GM21390 (cell line): ENCODE measurements at regions not wholly inside any gene's neighbourhood (a gene's known extent, or its start where the extent isn't known, plus 50 kb on each side); places are given as distances from the start of the nearest gene placed in this dataset.

Source experiments
- ATAC-seq: cut with Tn5 transposase; IDR thresholded peaks from one replicate; pipeline ENCODE4 v1.9.1; 2021; ENCODE audit not compliant: unreplicated experiment

GRCh38 chr12:124504273-124505000, 63.0 kb downstream of the NCOR2 start:
- ATAC-seq, result no peak

- no peak for ATAC-seq
Observed at GRCh38 chr12:124503305-124503704, 64.1 kb downstream of the NCOR2 start.

GRCh38 chr12:124502379-124502778, 65.0 kb downstream of the NCOR2 start:
- no peak for ATAC-seq

DNA sequence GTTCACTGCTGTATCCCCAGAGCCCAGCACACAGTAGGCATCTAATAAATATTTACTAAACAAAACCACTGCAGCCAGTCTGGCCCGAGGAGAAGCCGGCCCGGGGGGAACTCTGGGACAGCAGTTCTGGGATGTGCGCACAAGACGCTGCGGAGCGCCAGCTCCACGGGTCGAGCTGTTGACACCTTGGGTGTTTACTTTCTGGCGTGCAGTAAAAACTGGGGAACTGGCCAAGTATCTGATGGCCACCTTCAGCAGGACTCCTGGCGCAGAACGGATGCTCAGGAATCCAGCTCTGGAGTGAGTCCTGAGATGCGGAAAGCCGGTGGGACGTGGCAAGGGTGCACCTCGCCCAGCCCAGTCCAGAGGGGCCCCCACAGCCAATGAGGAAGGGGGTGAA, 65.6 kb downstream of the NCOR2 start:
- no peak for ATAC-seq

GRCh38 chr12:124501112-124501561, 66.3 kb downstream of the NCOR2 start:
- no peak for ATAC-seq

GRCh38 chr12:124499898-124500244, 67.5 kb downstream of the NCOR2 start:
- ATAC-seq, result no peak

DNA sequence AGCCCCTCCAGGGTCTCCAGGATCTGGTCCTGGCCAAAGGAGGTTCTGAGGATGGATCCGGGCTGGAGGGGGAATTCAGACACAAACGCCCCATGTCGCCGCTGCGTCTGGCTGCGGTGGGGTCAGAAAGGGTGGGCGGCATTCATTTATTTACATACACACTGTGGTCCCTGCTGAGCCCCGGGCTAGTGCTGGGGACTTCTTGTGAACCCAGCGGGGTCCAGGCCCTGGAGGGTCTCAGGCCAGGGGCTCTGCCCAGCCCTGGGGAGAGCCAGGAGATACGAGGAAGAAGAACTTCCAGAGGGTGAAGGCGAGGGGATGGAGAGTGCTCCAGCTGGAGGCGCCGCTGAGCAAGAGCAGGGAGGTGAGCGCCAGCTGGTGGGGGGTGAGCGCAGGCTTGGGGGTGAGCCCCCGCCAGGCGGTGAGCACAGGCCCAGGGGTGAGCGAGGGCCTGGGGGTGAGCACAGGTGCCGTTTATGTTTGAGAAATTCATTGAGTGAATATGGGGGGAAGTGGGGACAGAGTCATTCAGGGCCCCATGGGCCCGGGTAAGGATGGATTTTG, 68.1 kb downstream of the NCOR2 start:
- ATAC-seq, result no peak

GRCh38 chr12:124498275-124499189, 68.9 kb downstream of the NCOR2 start:
- no peak for ATAC-seq

- ATAC-seq, result no peak
Observed at GRCh38 chr12:124497658-124498057, 69.8 kb downstream of the NCOR2 start.

- ATAC-seq, result no peak
Observed at GRCh38 chr12:124497039-124497438, 70.4 kb downstream of the NCOR2 start.

GRCh38 chr12:124496584-124496983, 70.8 kb downstream of the NCOR2 start:
- ATAC-seq, result no peak

DNA sequence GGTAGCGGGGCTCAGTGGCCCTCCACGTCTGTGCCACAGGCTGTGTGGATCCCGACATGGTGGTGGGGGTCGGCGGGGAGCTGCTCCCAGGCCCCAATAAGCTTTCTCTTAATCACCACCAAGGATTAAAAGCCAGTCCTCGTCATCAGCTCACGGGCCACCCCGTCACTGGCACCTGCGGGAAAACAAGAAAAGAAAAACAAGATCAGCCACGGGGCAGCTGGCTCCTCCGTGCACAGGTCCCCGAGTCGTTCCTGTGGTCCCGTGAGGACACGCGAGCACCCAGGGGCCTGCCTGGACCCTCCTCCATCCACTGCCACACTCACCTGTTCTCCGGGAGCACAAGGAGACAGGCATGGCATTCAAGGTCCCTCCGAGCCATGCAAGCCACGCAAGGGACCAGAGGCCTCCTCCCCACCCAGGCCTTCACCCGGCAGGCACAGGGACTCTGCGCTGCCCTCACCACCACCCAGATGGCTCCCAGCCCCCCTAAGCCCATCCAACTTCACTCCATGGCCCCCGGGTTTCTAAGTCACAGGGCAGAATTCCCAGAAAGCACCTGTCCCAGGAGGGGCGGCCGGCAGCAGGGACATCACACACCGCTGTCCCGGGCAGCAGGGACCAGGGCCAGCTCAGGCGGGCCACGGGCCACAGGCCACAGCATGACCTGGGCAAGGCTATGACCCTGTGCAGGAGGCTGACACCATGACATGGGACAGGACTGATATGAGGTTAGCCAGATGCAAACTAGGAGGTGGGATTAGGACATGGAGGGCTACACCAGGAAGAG, 72.0 kb downstream of the NCOR2 start:
- no peak for ATAC-seq

DNA sequence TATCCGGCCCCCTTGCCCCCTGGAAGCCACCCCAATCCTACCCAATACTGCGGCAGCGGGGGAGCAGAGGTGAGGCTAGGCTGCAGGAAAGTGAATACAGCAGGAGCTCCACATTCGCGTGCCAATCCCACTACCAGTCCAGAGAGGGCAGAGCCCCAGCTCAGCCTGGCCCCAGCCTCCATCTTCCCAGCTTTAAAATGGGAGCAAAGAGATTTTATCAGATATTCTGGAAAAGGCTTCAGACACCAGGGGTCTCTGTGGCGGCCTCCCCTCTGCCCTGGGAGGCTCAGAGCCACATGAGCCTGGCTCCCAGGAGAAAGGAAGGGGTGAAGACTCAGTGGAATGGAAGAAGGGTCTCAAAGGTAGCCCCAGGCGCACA, 72.7 kb downstream of the NCOR2 start:
- no peak for ATAC-seq

- peak; percentile 89 for ATAC-seq
Observed at GRCh38 chr12:124493809-124494750, 73.3 kb downstream of the NCOR2 start.

- ATAC-seq, result no peak
Observed at GRCh38 chr12:124492879-124493808, 74.3 kb downstream of the NCOR2 start.

GRCh38 chr12:124491856-124492420, 75.5 kb downstream of the NCOR2 start:
- ATAC-seq, result no peak

DNA sequence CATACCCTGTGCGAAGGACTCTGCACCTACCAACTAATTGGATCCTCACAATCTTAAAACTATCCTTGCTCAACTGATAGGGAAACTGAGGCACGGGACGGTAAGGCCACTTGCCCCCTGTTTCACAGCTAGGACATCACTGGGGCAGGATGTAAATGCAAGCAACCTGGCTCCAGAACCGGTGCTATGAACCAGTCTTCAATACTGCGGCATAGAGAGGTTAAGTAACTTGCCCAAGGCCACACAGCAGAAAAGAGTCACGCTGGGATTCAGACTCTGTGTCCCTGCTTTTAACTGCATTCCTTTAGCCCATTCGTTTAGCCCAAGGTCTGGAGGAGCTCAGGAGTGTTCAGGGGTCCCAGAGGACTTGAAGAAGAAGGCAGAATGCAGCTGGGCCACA, 76.1 kb downstream of the NCOR2 start:
- ATAC-seq, result no peak

DNA sequence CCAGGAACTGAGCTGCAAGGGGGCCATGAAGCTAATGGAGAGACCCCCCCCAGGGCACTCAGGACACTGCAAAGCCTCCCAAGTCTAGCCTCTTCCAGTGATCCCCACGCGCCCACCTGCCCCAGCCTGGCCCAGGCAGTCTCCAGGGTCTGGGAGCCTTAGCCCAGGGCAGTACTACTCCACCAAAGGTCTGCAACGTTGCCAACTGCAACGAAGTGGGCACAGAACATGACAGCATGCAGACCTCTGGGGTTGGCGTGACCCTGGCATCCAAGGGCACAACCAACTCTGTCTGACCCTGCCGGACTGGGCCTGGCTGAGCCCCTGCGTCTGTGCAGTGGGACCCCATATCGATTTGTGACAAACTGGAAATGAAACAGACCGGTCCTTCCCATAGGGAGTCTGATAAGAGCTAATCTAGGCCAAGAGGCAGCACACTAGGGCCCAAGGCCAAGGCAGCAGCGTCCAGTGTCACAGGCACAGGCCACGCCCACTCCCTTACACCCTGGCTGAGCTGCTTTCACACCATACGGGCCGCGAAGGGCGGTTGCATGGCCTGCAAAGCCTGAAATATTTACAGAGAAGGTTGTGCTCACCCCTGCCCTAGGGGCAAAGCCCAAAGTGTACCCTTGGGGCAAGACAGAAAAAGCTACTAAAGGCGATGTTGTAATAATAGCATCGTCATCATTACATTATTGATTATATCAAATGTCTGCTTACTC, 76.7 kb downstream of the NCOR2 start:
- ATAC-seq, result no peak
